Putamen (tissue), 1 donor: ENCODE measurements at regions not wholly inside any gene's neighbourhood (a gene's known extent, or its start where the extent isn't known, plus 50 kb on each side); places are given as distances from the start of the nearest gene placed in this dataset.
A peak's percentile ranks its signal among the peaks of the same experiment; 100 is the strongest.
"Not testable (repeated sequence)": the region's sequence is repeated elsewhere in the genome, so short reads cannot be mapped to it uniquely, and the experiment has no call there.

Source experiments
- DNase-seq: peaks from one replicate; pipeline ENCODE4 v3.0.0-alpha.2; 2016; ENCODE audit warnings: low spot score

GRCh38 chr4:71081192-71081591 is 87.7 kb downstream of the DCK start:
- DNase-seq: no peak

GRCh38 chr4:71093745-71094144 is 100.3 kb downstream of the DCK start:
- DNase-seq: no peak

- no peak for DNase-seq
Measured at GRCh38 chr4:71094201-71094600, 100.8 kb downstream of the DCK start.

- no peak for DNase-seq
Measured at GRCh38 chr4:71095141-71095540, 101.7 kb downstream of the DCK start.

- DNase-seq: no peak
Measured at GRCh38 chr4:71095545-71095944, 102.1 kb downstream of the DCK start.

- DNase-seq: no peak
Measured at GRCh38 chr4:71107726-71108125, 114.3 kb downstream of the DCK start.

GRCh38 chr4:71110499-71110898 is 117.0 kb downstream of the DCK start:
- DNase-seq: no peak

GRCh38 chr4:71111133-71111532 is 117.7 kb downstream of the DCK start:
- not testable (repeated sequence) for DNase-seq

GRCh38 chr4:71113294-71113693 is 119.8 kb downstream of the DCK start:
- no peak for DNase-seq

- DNase-seq: no peak
Measured at GRCh38 chr4:71120831-71121524, 127.5 kb downstream of the DCK start.

GRCh38 chr4:71123951-71124350 is 130.5 kb downstream of the DCK start:
- no peak for DNase-seq

- DNase-seq: no peak
Measured at GRCh38 chr4:71125137-71125536, 131.7 kb downstream of the DCK start.

- DNase-seq: no peak
Measured at GRCh38 chr4:71126719-71127118, 133.3 kb downstream of the DCK start.

GRCh38 chr4:71130827-71131603 is 137.6 kb downstream of the DCK start:
- DNase-seq: peak; percentile 26

GRCh38 chr4:71132486-71132885 is 139.0 kb downstream of the DCK start:
- DNase-seq: no peak

GRCh38 chr4:71133491-71133890 is 140.0 kb downstream of the DCK start:
- no peak for DNase-seq

GRCh38 chr4:71136071-71136470 is 142.6 kb downstream of the DCK start:
- DNase-seq: no peak

- no peak for DNase-seq
Measured at GRCh38 chr4:71138007-71138615, 144.7 kb downstream of the DCK start.

GRCh38 chr4:71140563-71140962 is 147.1 kb downstream of the DCK start:
- no peak for DNase-seq

GRCh38 chr4:71141125-71141524 is 147.7 kb downstream of the DCK start:
- no peak for DNase-seq

- no peak for DNase-seq
Measured at GRCh38 chr4:71147261-71147660, 153.8 kb downstream of the DCK start.

GRCh38 chr4:71148545-71148944 is 155.1 kb downstream of the DCK start:
- no peak for DNase-seq

- DNase-seq: no peak
Measured at GRCh38 chr4:71151054-71151453, 157.6 kb downstream of the DCK start.
